Lower leg skin (tissue), 4 donors: ENCODE measurements at regions not wholly inside any gene's neighbourhood (a gene's known extent, or its start where the extent isn't known, plus 50 kb on each side); places are given as distances from the start of the nearest gene placed in this dataset.

Experiments used
- DNase-seq, 2 donors: peaks; one replicate each; pipeline ENCODE4 v3.0.0-alpha.2; 2019; ENCODE audit warnings: low spot score in 2 of 2
- H3K4me3 ChIP-seq: fragments of 200-600 bp; sonication (generic); 2 replicates; pipeline ENCODE4 v1.5.1; 2017; ENCODE audit warnings: mild to moderate bottlenecking, low read depth; ENCODE audit not compliant: poor library complexity, severe bottlenecking
- CTCF ChIP-seq, 3 donors: fragments of 450-650 bp; IDR thresholded peaks; one replicate each; pipeline ENCODE4 v1.5.1; 2016; ENCODE audit warnings: antibody characterized with exemption in 3 of 3, mild to moderate bottlenecking in 3 of 3, moderate library complexity in 2 of 3
- POLR2A ChIP-seq, 2 donors: fragments of 450-650 bp; IDR thresholded peaks; one replicate each; pipeline ENCODE4 v1.6.1; 2016 to 2017; ENCODE audit warnings: antibody characterized with exemption in 2 of 2, mild to moderate bottlenecking in 1 of 2, moderate library complexity in 1 of 2
- WGBS, 2 donors: methylation state at CpG; one replicate each; pipeline ENCODE4 v1.1.5; 2018; 5-methylcytosine and 5-hydroxymethylcytosine counted together
- intact Hi-C: fragments of 100-400 bp; cut with DNase I; formaldehyde crosslinking; loops from one replicate; pipeline ENCODE4 v1.15.0; 2023; ENCODE audit warnings: low total_unique reads

GRCh38 chr12:92524489-92524888 is 178.3 kb upstream of the PLEKHG7 start:
- intact Hi-C loops: no loop called here
- H3K4me3 ChIP-seq: no peak overlapping the region
- 84 to 87% methylated on average over 4 of the region's 4 CpGs for WGBS, 2 donors
- DNase-seq: no peak
- TF ChIP-seq CTCF (IDR thresholded peaks at IDR 0.05): no peak

- no peak for TF ChIP-seq CTCF (IDR thresholded peaks at IDR 0.05)
- TF ChIP-seq POLR2A (IDR thresholded peaks at IDR 0.05): no peak
- intact Hi-C loops: no loop called here
- no peak for DNase-seq
- no peak overlapping the region for H3K4me3 ChIP-seq
Measured at GRCh38 chr12:92520511-92520910, 182.3 kb upstream of the PLEKHG7 start.

GRCh38 chr12:92519284-92519683 is 183.5 kb upstream of the PLEKHG7 start:
- no peak for DNase-seq
- TF ChIP-seq CTCF (IDR thresholded peaks at IDR 0.05): no peak
- TF ChIP-seq POLR2A (IDR thresholded peaks at IDR 0.05): no peak
- intact Hi-C loops: no loop called here
- H3K4me3 ChIP-seq: no peak overlapping the region
- 86 to 92% methylated on average over 1 of the region's 1 CpG for WGBS, 2 donors

GRCh38 chr12:92518071-92518470 is 184.7 kb upstream of the PLEKHG7 start:
- TF ChIP-seq CTCF (IDR thresholded peaks at IDR 0.05) (no peak), POLR2A (IDR thresholded peaks at IDR 0.05) (no peak)
- intact Hi-C loops: no loop called here
- no peak for DNase-seq
- H3K4me3 ChIP-seq: no peak overlapping the region
- 50 to 59% methylated on average over 4 of the region's 4 CpGs for WGBS, 2 donors

GRCh38 chr12:92516277-92516600 is 186.6 kb upstream of the PLEKHG7 start:
- no peak overlapping the region for H3K4me3 ChIP-seq
- DNase-seq: no peak
- 20 to 67% methylated on average over 1 of the region's 1 CpG for WGBS, 2 donors
- no peak for TF ChIP-seq CTCF (IDR thresholded peaks at IDR 0.05)
- TF ChIP-seq POLR2A (IDR thresholded peaks at IDR 0.05): no peak
- intact Hi-C loops: no loop called here

- no peak for DNase-seq
- intact Hi-C loops: no loop called here
- TF ChIP-seq POLR2A (IDR thresholded peaks at IDR 0.05) (no peak), CTCF (IDR thresholded peaks at IDR 0.05) (no peak)
- 89 to 92% methylated on average over 2 of the region's 2 CpGs for WGBS, 2 donors
- no peak overlapping the region for H3K4me3 ChIP-seq
Measured at GRCh38 chr12:92513231-92513730, 189.5 kb upstream of the PLEKHG7 start.
